NCI-H2081 (cell line): ENCODE measurements at regions not wholly inside any gene's neighbourhood (a gene's known extent, or its start where the extent isn't known, plus 50 kb on each side); places are given as distances from the start of the nearest gene placed in this dataset.
A peak's percentile ranks its signal among the peaks of the same experiment; 100 is the strongest.

ENCODE experiments used
- DNase-seq, 2 experiments: peaks; one replicate each; lab custom pipeline; 2025; lab: John Stamatoyannopoulos, UW

DNA sequence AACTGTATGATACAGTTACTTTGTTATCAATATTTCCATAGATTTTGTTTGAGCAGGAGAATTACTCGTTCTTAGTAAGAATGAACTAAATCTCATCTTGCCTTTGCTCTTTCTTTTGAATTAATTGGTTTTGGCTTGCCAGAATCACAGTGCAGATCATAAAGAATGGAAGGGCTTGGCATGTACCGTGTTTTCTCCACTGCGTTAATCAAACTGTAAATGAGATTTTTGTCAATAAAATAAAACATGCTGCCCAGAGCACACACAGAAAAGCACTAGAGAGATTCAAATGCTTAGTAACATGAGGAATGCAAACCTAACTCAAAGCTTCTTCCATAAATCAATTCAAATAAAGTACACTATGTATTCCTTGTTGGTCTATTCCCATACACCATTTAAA lies 229.6 kb upstream of the CDH2 start:
- DNase-seq: no peak

DNA sequence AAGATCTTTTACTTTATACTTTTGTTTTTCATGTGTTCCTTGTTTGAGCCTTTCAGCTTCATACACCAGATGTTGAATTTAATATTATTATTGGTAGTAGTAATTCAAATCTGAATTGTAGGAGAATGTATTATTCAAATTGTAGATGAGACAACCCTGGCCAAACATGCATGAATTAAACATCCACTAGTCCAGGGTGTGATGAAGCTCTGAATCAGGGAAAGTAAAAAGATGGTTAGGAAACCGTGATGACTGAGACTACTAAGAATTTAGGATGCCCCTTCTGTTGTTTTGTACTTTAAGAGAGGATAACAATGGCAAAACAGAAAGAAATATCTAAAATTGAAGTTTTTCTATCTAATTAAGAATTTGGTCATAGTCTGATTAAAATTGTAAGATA lies 227.8 kb upstream of the CDH2 start:
- DNase-seq: no peak

DNA sequence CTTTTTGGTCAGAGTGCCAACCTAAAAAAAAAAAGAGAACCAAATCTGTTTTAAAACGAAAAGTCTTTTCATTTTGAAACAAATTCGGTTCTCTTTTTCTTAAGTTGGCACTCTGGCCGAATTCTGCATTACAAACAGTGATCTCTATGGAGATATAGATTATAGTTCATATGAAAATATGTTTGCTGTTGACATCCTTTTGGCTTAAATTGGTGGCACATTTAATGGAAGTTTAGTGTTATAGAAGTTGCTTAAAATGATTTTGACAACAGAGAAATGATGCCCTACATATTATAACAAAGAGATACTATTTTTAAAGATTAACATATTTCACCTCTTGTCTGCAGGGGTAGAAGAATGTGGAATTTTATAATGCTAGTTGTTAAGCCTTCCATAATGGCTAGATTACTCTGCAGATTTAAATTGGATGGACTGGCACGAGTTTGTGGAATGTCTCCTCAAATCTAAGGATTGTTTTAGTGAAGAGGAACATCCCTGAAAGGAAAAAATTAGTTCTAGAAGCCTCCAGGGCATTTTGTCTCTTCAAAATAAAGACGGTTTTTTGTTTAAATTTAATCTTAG lies 222.9 kb upstream of the CDH2 start:
- no peak for DNase-seq

DNA sequence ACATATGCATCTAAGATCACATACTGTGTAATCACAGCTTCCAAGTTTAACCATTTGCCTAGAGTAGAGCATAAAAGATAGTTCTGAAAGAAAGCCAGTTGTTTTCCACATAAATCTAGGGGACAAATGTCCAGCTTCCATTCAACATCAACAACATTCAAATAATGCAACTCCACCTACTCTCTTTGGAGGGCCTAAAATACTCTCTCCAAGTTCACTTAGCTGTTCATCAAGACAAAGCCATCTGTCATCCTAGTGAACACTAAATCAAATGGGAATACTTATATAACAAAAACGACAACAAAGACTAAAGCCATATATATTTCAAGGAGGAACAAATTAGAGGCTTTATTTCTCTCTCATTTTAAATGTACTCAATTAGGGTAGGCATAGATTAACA lies 221.5 kb upstream of the CDH2 start:
- no peak for DNase-seq

DNA sequence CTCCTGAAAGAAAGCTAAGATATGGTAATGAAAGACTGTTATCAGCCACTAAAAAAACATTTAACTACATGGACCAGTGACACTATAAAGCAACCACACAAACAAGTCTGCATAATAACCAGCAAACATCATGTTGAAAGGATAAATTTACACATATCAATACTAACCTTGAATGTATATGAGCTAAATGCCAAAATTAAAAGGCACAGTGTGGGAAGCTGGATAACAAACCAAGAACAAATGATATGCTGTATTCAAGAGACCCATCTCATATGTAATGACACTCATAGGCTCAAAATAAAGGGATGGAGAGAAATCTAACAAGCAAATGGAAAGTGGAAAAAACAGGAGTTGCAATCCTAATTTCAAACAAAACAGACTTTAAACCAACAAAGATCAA lies 213.1 kb upstream of the CDH2 start:
- no peak for DNase-seq

DNA sequence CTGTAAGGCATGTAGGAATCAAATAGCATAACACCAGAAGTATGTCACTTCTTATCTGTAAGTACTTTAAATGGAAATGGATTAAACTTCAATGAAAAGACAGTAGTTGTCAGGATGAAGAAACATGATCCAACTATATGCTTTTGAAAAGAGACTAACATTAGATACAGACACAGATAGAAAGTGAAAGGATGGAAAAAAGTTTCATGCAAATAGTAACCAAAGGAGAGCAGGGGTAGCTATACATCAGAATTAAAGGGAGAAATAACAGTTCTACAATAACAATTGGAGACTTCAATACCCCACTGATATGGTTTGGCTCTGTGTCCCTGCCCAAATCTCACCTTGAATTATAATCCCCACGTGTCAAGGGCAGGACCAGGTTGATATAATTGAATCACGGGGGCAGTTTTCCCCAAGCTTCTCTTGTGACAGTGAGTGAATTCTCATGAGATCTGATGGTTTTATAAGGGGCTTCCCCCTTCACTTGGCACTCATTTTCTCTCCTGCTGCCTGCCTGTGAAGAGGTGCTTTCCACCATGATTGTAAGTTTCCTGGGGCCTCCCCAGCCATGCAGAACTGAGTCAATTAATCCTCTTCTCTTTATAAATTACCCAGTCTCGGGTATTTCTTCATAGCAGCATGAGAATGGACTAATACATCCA lies 205.4 kb upstream of the CDH2 start:
- DNase-seq: no peak

DNA sequence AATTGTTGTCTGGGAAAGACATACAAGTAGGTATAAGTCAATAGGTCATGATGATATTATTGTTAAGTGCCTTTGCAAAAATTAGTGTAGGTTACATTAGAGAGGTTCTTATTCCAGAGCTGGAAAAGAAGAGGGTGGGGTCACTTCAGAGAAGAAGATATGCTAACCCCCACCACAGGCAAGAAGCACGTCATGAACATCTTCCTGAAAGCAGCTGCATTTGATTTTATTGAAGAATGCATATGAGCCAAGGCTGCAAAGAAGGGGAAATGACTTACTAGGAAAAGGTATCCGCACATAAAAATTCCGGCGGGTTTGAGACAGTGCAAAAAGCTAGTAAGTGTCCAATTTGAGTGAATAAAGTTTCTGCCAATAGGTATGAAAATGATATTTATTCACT lies 195.3 kb upstream of the CDH2 start:
- no peak for DNase-seq

DNA sequence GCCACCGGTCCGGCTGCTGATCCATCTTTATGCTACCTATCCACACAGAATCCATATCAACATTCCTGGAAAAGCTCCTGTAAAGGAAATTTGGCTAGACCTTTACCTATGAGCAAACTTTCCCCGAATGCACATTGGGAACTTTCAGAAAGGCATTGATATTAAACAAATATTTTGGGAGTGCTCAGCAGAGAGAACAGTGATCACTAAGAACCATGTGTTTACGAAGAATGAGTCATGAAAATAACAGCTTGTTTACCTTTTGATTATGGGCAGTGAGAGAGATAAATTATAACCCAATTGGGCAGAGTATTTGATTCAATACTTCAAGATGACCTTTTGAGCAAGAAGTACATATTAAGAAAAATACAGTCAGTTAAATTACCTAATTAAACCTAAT lies 189.7 kb upstream of the CDH2 start:
- DNase-seq: peak in 1 of 2 experiments; percentile 2

DNA sequence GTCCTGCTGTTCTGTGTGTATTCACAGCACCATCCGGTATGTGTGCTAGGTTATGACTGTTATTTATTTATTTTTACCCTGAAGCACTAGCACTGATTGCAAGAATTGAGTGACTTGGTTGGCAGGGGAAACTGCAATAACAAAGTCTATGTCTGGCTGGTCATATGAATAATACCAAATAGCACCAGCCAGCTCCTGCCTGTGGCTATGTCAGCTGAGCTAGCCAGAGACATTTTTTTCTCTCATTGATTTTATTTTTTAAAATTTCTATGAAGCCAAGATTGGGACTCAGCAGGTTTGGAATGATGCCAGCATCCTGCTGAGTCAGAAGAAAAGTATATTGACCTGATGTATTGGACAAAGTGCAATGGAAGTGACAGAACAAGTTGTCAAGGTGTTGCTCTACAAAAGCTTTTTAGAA lies 188.5 kb upstream of the CDH2 start:
- peak; percentile 14 to 60 for DNase-seq

DNA sequence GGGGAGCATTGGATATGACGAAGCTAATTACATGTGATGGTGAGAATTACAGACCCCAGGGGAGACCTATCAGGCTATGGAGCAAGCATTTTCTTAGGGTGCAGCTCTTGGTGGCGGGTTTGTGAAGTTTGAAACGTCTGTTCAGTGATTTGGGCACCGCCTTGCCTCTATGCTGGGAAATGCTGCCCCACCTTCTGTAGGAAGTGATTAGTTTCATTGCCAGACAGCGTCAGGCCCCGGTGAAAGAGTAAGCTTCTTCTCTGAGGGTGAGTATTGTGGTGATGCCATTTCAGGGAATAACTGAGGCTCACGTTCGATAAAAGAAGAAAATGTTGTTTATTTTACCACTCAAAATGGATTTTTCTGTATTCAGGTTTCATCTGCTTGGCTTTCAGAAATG lies 186.2 kb upstream of the CDH2 start:
- DNase-seq: no peak

DNA sequence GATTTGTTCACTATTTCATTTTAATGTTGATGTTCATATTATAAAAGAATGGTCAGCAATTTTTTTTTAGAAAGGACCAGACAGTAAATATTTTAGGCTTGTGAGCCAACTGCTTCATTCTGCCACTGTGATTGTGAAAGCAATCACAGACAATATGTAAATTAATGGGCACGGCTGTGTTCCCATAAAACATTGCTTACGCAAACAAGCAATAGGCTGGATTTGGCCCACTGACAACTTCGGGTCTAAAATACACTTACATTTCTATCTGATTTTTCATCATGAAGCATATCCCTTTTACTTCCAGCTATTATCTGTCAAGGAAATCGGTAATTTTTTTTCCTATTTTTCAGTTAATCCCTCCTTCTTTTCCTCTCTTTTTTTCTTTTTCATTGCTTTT lies 182.2 kb upstream of the CDH2 start:
- DNase-seq: peak; percentile 13 to 74

DNA sequence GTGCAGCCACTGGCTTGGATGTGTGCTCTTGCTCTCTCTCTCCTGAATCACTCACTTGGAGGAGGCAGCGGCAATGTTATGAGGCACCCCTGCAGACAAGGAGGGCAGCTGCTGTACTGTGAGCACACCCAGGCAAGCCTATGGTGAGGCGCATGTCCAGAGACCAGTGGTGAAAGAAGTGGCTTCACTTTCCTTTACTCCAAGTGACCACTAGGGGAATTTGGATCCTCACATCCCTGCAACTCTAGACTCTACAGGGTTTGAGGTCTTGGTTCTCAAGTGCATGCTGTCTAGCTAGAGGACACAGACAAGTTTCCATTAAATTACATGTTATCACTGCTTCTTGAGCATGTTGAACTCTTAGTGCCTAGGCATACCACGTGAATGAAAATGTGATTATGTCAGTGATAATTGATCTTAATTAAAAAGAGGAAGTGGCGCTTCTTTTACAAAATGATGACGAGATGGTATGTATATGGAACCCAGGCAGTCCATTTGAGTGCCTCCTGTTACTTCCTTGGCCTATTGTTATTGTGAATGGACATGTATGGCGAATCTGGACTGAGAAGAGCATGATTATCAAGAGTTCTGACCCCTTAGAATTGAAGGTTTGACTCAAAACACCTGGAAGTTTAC lies 181.0 kb upstream of the CDH2 start:
- DNase-seq: no peak

DNA sequence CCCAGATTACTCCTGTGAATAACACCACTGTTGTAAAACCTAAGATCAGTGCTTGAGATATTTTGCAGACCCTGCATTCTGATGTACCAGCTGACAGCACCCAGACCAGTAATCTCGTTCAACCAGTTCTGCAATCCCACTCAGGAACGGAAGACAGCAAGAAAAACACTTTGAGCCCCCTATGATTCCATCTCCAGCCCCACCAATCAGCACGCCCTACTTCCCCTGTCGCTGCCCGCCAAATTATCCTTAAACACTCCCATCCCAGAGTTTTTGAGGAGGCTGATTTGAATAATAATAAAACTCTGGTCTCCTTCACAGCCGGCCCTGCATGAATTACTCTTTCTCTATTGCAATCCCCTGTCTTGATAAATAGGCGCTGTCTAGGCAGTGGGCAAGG lies 173.9 kb upstream of the CDH2 start:
- DNase-seq: no peak

DNA sequence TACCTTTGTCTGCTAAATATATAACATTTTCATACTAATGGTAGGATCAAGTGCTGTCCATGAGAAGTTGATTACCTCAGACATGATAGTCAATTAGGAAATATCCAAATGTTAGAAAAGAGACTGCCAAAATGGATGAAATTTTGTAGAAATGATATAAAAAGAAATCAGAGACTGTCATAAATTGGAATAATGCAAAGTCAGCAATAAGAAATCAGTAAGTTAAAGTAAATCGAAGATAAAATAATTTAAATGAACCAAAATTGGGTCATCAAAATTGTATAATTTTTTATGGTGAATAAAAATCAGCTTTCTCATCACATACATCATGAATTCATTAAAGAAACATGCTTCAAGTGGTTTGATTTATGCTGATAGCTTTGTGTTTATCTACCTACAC lies 165.3 kb upstream of the CDH2 start:
- DNase-seq: no peak

DNA sequence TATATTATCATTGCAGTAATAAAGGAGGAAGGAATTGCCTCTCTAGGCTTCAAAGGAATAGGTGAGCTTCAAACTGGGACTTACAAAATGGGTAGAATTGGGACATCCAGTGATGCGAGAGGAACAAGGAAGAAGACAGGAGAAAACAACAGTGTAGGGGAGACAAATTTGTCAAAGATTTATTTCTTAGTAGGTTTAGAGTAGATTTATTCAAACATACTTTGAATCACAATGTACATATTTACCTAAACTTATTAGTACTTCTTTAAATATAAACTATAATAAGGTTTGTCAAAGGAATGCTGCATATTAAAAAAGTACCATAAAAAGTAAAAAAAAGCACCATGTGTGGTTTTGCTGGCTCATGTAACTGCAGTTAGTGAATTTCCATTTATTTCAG lies 161.4 kb upstream of the CDH2 start:
- DNase-seq: no peak

DNA sequence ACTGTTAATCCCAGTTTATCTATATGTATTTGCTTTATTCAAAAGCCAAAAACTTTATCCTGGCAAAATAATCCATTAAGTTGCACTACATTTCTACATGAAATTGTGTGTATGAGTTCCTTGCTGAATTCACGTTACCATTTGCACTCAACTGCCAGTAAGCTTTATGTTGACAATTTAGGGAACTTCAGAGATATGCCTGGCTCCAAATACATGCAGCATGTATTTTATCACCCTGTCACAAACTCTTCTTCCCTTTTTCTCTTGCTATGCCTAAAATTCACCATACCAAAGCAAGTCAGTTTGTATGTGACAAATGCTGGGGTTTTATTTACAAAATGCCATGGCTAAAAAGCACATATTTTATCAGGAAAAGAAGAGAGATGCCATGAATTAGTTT lies 157.6 kb upstream of the CDH2 start:
- no peak for DNase-seq

DNA sequence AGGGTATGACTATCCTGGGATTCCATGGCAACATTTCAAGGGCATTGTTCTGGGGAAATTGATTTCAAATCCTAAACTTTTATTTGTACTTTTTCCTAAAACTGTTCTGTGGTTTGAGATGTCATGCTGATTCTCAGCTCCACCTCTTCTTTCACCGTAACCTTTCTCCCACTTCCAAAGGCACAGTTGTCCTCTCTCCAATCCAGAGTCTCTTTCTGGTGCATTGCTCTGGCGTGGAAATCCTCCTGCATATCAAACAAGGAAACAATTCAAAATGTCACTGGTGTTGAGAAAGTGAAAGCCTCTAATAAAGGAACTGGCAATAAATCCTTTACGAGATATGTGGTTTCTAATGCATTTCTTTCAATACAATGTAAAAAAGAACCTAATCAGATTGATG lies 155.1 kb upstream of the CDH2 start:
- no peak for DNase-seq

DNA sequence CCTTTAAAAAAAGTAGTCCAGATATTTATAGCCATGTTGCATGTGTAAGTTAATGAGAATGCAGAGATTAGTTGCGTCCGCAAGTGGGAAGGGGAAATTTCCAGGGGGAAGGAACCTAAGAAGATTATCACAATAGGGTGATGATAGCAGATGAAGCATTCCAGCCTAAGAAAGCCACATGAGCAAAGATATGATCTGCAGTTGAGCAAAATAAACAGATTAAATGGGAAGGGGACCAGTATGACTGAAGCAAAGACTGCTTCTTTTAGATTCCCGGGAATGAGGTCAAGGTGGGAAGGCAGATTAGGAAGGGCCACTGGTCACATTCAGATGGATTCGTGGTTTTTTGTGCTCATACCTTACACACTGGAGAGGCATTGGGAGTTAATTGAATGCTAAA lies 154.6 kb upstream of the CDH2 start:
- no peak for DNase-seq

DNA sequence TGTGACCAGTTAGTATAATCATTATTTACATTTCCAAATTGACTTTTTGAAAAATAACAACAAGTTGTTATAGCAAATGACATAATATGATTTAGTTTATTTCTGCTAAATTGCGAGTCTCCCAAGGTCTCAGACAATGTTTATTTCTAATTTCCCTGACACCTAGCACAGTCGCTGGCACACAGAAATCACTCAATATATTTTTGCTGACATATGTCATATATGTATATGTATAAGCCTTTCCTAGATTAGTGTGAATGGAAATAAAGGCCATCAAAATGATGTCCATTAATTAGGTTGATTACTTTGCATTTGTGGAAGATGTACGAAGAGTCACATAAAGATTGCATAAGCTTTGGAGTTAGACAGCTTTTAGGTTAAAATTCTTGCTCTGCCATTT lies 136.7 kb upstream of the CDH2 start:
- no peak for DNase-seq

DNA sequence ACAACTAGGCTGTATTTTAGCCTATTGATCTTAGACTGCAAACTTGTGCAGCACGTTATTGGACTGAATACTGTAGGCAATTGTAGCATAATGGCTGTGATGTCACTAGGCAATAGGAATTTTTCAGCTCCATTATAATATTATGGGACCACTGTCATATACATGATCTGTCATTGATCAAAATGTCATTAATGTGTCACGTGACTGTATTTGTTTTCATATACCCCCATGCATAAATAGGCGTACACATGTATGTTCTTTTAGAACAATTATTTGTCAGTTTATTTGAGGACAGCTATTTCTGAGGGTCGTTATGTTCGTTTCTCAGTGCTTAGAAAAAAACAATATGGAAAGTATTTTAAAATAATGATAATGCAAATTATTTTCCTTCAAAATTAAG lies 111.9 kb upstream of the CDH2 start:
- no peak for DNase-seq

DNA sequence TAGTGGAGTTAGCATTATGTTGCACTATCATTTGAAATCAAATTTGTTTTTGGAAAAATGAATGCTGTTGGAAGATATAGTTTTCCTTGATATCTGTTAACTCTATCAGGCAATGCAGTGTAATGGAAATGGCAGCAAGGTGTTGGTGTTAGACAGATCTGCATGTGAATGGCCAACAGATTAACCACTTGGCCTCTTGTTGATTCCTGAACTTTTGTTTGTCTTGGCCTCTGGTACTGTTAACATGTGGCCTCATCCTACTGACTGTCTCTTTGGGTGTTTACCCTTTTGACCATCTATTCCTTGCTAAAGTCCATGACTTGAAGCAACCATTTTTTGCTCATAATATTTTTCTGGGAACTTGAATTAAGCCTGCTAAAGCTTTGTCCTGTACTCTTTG lies 110.2 kb upstream of the CDH2 start:
- no peak for DNase-seq

DNA sequence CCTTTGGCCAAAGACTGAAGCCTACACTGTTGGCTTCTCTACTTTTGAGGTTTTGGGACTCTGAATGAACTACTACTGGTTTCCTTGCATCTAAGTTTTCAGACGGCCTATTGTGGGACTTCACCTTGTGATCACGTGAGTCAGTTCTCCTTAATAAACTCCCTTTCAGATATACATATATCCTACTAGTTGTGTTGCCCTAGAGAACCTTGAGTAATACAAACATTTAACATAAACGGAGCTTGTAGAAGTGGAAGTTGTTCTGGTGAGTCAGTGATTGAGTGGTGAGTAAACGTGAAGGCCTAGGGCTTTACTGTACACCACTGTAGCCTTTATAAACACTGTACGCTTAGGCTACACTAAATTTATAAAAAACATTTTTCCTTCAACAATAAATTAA lies 107.2 kb upstream of the CDH2 start:
- no peak for DNase-seq

DNA sequence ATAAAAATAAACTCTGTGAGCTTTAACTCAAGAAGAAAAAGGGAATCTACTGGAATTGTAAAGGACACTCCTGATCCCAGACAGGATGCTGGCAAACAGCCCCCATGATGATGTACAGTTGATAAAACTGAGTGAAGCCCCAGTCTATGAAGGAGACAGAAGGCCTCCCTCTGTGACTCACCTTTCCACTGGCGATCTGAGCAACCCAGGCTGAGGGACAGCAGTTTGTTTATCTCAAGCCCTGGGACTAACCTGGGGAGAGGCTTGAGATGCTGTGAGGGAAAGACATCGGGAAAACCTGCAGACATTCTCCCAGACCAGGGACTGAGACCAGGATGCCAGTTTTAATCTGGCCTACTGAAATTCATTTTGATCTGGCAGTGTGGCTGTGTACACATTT lies 104.5 kb upstream of the CDH2 start:
- DNase-seq: no peak

DNA sequence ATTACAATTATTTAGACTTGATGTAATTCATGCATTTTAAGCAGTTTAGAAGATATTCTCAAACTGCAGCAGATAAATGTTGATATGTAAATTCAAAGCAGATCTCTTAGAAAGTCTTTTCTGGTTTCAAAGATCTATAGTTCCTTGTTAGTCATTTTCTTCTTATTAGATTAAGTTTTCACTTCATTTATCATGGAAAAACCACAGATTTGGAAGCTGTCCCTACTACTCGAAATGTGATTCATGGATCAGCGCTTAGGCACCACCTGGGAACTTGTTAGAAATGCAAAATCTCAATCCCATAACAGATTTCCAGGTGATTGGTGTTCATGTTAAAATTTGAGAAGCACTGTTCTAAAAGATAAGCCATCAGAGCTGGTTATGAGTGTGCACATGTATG lies 92.8 kb upstream of the CDH2 start:
- DNase-seq: no peak
